Mucosa of stomach (tissue), 1 donor: ENCODE measurements at regions not wholly inside any gene's neighbourhood (a gene's known extent, or its start where the extent isn't known, plus 50 kb on each side); places are given as distances from the start of the nearest gene placed in this dataset.
"Not testable (repeated sequence)": the region's sequence is repeated elsewhere in the genome, so short reads cannot be mapped to it uniquely, and the experiment has no call there.

Experiments used
- H3K27me3 ChIP-seq: one replicate; pipeline ENCODE4 v1.7.0; 2013; ENCODE audit warnings: mild to moderate bottlenecking, low read length; ENCODE audit not compliant: control insufficient read depth, insufficient read depth
- H3K36me3 ChIP-seq: one replicate; pipeline ENCODE4 v1.7.0; 2013; ENCODE audit warnings: low read length; ENCODE audit not compliant: control insufficient read depth, insufficient read depth
- H3K4me1 ChIP-seq: one replicate; pipeline ENCODE4 v1.7.0; 2013; ENCODE audit warnings: mild to moderate bottlenecking, low read length; ENCODE audit not compliant: control insufficient read depth, insufficient read depth
- H3K4me3 ChIP-seq: one replicate; pipeline ENCODE4 v1.7.0; 2013; ENCODE audit warnings: low read length
- H3K9ac ChIP-seq: one replicate; pipeline ENCODE4 v1.7.0; 2013; ENCODE audit warnings: mild to moderate bottlenecking, low read length, moderate library complexity
- H3K9me3 ChIP-seq: one replicate; pipeline ENCODE4 v1.7.0; 2013; ENCODE audit warnings: mild to moderate bottlenecking, low read length, moderate library complexity; ENCODE audit not compliant: control insufficient read depth
- donor health status: Pancreatic carcinoma.

DNA sequence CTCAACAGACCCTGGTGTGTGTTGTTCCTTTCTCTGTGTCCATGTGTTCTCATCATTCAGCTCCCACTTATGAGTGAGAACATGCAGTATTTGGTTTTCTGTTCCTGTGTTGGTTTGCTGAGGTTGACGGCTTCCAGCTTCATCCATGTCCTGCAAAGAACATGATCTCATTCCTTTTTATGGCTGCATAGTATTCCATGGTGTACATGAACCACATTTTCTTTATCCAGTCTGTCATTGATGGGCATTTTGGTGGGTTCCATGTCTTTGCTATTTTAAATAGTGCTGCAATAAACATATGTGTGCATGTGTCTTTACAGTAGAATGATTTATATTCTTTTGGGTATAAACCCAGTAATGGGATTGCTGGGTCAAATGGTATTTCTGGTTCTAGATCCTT is 88.9 kb downstream of the BTG1 start:
- H3K4me1 ChIP-seq, H3K9ac ChIP-seq, H3K27me3 ChIP-seq, H3K36me3 ChIP-seq, H3K4me3 ChIP-seq, H3K9me3 ChIP-seq: not testable (repeated sequence)

DNA sequence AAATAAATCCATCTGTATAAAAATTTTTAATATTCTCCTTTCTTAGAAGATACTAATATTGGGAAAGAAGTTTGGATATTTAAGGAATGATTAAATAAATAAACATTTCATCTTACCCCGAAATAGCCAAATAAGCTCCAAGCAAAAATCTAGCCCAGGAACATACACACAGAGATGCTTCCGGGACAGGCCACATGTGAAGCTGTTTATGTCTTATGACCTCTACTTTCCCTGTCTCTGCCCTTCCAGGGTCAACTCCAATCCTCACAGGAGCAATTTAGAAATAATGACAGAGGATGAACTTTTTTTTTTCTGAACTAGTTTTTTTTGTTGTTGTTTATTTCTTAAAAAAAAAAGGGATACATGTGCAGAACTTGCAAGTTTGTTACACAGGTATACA is 89.4 kb downstream of the BTG1 start:
- Histone ChIP-seq H3K9me3 (no peaks in the 10 kb centered on the region), H3K4me3 (no peak overlapping the region), H3K36me3 (no peaks in the 10 kb centered on the region), H3K9ac (no peak overlapping the region), H3K4me1 (peaks cover 8% of the 10 kb centered on the region), H3K27me3 (no peaks in the 10 kb centered on the region)

DNA sequence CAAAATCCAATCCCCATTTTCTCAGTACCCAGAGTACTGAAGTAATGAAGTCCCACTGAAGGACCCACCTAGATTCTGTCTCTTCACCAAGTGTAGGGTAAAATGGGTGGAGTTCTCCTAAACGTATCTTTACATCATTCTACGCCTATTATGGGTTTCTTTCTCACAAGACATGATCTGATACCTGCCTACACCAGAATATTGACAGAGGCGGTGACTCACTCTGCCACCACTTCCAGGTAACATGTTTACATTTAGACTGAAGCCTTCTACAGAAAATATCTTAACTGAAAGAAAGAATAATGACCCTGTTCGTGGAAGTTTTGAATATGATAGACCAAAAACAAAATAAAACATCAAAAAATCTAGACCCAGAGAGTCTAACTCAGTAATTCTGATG is 89.8 kb downstream of the BTG1 start:
- H3K4me1 ChIP-seq = peaks cover 8% of the 10 kb centered on the region
- H3K36me3 ChIP-seq = no peaks in the 10 kb centered on the region
- H3K27me3 ChIP-seq = no peaks in the 10 kb centered on the region
- H3K9ac ChIP-seq = peak overlapping the region; percentile 28
- H3K4me3 ChIP-seq = no peak overlapping the region
- no peaks in the 10 kb centered on the region for H3K9me3 ChIP-seq

DNA sequence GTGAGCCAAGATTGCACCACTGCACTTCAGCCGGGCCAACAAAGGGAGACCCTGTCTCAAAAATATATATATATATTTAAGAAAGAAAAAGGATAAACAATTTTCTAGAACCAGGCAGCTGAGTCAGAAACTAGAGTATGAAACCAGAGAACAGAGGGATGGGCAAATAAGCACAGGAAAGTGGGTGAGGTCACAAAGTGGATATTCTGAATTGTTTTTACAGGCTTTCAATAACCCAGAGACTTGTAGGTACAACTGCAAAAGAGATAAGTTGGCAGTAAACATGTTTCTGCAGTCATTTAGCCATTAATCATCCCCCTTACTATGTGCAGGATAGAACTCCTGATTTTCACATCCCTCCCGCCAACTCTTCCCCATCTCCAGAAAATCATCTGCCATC is 94.2 kb downstream of the BTG1 start:
- no peaks in the 10 kb centered on the region for H3K27me3 ChIP-seq
- no peak overlapping the region for H3K4me3 ChIP-seq
- no peaks in the 10 kb centered on the region for H3K9me3 ChIP-seq
- no peak overlapping the region for H3K9ac ChIP-seq
- peaks cover 17% of the 10 kb centered on the region for H3K4me1 ChIP-seq
- H3K36me3 ChIP-seq = no peaks in the 10 kb centered on the region

DNA sequence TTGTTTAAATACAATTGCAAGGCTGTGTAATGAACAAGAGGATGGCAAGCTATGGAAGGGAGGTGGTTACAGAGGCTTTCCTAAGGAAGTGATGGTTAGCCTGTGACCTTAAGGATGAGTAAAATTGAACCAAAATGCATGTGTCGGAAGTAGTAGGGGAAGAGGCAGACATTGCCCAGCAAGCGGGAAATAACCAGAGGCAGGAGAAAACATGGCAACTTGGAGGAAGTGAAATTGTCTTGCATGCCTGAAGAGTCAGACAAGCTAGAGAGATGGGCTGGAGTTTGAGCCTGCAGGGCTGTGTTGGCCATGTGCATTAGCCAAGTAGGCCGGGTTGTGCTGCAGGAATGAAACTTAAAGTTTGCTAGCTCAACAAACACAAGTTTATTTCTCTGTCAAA is 96.2 kb downstream of the BTG1 start:
- H3K4me1 ChIP-seq = peaks cover 9% of the 10 kb centered on the region
- no peaks in the 10 kb centered on the region for H3K27me3 ChIP-seq

DNA sequence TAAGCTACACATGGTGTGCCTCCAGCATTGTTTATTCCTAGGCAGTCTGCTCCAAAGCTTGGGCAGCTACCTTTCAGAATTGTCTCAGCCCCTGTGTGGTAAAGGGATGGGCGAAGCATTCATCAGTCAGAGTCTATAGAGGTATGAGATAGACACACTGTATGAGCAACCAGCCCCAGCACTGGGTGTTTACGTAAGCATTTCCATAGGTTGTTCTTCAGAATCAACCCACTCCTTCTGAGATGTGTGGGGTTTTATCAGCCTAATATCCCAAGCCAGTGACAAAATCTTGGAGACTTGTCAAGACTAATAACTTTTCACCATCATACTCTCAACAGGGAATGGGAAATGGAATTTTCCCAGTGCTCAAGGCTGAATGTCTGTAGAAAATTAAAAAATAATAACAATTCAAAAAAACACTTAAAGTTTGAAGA is 98.2 kb downstream of the BTG1 start:
- Histone ChIP-seq H3K27me3 (no peaks in the 10 kb centered on the region), H3K36me3 (no peaks in the 10 kb centered on the region), H3K9ac (no peak overlapping the region), H3K4me3 (no peak overlapping the region), H3K9me3 (no peaks in the 10 kb centered on the region), H3K4me1 (peaks cover 9% of the 10 kb centered on the region)

More for the DNA sequence above, 96.2 kb downstream of the BTG1 start:
- Histone ChIP-seq H3K36me3 (no peaks in the 10 kb centered on the region), H3K9me3 (no peaks in the 10 kb centered on the region), H3K9ac (no peak overlapping the region), H3K4me3 (no peak overlapping the region)

DNA sequence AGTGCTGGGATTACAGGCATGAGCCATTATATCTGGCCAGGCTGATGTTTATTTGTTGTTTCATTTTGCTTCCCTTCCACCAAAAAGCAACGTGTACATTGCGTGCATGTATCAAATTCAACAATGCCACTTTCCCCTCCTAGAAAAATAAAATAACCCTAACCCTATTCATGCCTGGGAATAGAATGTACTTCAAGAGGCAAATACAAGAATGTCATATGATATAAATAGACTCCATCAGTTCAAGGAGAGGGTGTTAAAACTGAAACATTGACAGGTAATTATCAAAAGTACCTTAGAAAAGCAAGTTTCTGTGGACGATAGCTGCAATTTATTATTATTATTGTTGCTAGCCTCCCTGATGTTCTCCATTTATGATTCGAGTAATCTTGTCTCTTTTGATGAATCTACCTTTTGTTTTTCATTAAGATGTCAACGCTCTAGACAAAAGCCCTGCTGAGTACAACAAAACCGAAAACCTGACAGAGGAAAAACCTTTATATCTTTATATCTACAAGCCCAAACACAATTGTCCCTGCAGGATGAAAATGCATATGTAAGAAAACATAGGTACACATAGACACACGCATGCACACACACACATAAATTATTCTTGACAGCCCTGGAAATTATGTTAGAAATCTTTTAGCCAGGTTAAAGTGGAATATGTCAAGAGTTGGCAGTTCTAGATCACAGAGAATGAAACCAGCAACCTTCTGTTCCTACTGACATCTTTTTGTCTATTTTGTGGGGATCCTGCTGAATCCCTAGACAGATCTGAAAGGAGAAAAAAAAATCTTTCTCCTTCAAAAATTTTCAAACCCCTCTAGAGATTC is 98.9 kb downstream of the BTG1 start:
- Histone ChIP-seq H3K9ac (no peak overlapping the region), H3K36me3 (no peaks in the 10 kb centered on the region), H3K27me3 (no peaks in the 10 kb centered on the region), H3K9me3 (no peaks in the 10 kb centered on the region), H3K4me3 (no peak overlapping the region), H3K4me1 (peaks cover 9% of the 10 kb centered on the region)

DNA sequence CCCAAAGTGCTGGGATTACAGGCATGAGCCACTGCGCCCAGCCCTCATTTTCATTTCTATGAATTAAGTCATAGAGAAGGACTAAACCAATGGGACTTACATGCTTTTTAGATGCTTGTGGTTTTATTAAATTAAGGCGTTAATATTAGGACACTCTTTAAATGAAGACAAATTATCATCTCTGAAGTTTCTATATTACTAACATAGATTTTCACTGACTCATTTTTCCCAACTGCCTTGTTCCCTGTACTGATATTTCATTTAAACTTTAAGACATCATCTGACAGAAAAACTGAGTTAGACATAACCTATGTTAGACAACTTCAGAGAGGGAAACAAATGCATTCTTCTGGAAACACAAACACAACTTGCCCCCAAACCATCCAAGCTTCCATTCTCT is 99.8 kb downstream of the BTG1 start:
- H3K36me3 ChIP-seq = no peaks in the 10 kb centered on the region
- no peaks in the 10 kb centered on the region for H3K9me3 ChIP-seq
- no peaks in the 10 kb centered on the region for H3K27me3 ChIP-seq
- peaks cover 9% of the 10 kb centered on the region for H3K4me1 ChIP-seq
- no peak overlapping the region for H3K4me3 ChIP-seq
- H3K9ac ChIP-seq = no peak overlapping the region

DNA sequence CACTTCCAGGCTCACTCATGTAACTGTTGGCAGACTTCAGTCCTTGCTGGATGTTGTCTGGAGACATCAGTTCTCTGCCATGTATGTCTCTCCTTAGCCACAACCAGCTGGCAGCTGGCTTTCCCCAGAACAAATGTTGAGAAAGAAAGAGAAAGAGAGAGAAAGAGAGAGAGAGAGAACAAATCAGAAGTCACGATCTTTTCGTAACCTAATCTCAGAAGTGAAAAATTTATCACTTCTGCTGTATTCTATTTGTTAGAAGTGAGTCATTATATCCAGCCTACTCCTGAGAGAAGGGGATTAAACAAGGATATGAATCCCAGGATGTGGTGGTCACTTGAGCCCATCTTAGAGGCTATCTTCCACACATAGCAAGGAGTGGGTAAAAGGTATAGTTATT is 101.2 kb downstream of the BTG1 start:
- Histone ChIP-seq H3K4me1 (peaks cover 5% of the 10 kb centered on the region), H3K4me3 (no peak overlapping the region), H3K9me3 (no peaks in the 10 kb centered on the region), H3K27me3 (no peaks in the 10 kb centered on the region), H3K9ac (no peak overlapping the region), H3K36me3 (no peaks in the 10 kb centered on the region)

DNA sequence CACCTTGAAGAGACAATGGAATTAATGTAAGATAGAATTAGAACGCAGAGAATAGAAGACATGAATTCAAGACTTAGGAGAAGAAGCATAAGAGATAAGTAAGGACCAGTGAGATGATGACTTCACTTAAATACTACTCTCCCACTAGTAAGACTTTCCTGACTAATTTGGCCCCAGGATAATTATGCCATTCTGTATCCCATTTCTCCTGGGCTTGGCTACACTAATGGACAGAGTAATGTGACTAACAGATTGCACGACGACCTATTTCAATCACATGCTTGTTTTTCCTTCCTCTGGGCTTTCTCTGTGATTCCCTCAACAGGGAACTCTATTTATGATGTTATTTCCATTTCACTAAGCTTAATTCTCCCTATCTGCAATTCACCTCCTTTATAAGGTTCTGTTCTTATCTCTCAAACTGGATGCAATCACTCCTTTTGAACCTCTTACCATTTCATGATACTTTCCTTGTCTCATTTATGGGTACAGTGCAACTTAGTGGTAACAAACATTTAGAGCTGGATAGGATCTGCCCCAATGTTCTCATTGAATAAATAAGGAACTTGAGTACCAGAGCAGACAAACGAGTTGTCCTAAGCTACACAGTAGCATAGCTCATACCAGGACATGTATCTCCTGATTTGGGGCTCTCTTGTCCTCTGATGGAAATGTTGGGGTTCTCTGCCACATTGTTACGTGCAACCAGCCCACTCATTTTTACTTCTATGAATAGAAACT is 102.7 kb downstream of the BTG1 start:
- Histone ChIP-seq H3K27me3 (no peaks in the 10 kb centered on the region), H3K36me3 (no peaks in the 10 kb centered on the region), H3K9ac (no peak overlapping the region), H3K4me3 (no peak overlapping the region), H3K9me3 (no peaks in the 10 kb centered on the region), H3K4me1 (no peaks in the 10 kb centered on the region)

DNA sequence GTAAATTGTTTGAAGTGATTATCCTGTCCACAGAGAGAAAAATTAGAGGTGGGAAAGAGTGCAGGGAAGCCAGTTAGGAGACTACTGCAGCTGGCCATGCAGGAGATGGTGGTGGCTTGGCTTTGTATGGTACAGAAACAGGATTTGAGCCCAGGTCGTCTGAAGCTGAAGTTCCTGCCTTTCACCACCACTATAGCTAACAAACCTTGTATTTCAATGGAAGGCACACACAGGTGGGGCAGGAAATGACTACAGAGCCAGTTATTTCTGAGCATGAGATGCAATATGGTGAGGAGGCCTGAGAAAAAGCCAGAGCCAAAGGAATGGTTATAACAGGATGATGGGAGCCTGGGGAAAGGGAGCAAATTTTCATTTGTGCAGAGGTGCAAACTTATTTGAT is 103.9 kb downstream of the BTG1 start:
- no peaks in the 10 kb centered on the region for H3K27me3 ChIP-seq
- H3K4me3 ChIP-seq = no peak overlapping the region
- no peaks in the 10 kb centered on the region for H3K4me1 ChIP-seq
- H3K36me3 ChIP-seq = no peaks in the 10 kb centered on the region
- no peak overlapping the region for H3K9ac ChIP-seq
- H3K9me3 ChIP-seq = no peaks in the 10 kb centered on the region

DNA sequence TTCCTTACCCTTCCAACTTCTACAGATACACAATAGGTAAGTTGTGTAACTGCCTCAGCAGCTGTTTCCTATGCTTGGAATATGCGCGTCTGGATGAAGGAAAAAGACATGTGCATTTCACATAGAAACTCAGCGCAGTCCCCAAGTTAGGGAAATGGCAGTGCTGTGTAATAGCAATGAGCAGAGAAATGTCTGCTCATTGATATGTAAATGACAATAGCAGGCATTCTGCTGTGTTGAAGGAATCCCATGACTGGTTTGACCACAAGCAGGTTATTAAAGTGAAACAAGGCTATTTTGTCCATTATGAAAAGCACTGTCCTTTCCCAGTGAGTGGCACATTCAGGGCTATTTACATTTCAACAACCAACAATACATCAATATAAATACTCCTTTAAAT is 106.6 kb downstream of the BTG1 start:
- Histone ChIP-seq H3K36me3 (no peaks in the 10 kb centered on the region), H3K27me3 (no peaks in the 10 kb centered on the region), H3K9me3 (no peaks in the 10 kb centered on the region), H3K4me3 (no peak overlapping the region), H3K9ac (no peak overlapping the region), H3K4me1 (peaks cover 12% of the 10 kb centered on the region)
